GM23248 (cell line): ENCODE measurements at regions not wholly inside any gene's neighbourhood (a gene's known extent, or its start where the extent isn't known, plus 50 kb on each side); places are given as distances from the start of the nearest gene placed in this dataset.

Experiments
- DNase-seq: peaks from one replicate; pipeline ENCODE4 v3.0.0-alpha.2; 2015
- H2AFZ ChIP-seq: fragments of 200-600 bp; sonication (generic); 2 replicates; pipeline ENCODE4 v1.6.1; 2016; ENCODE audit warnings: antibody characterized with exemption
- H3F3A ChIP-seq: fragments of 200-600 bp; sonication (generic); 2 replicates; pipeline ENCODE4 v1.6.1; 2016; ENCODE audit warnings: mild to moderate bottlenecking, antibody characterized with exemption, mixed run types; ENCODE audit not compliant: insufficient read depth
- H3K27ac ChIP-seq: fragments of 200-600 bp; sonication (generic); 2 replicates; pipeline ENCODE4 v1.5.1; 2016; ENCODE audit warnings: mild to moderate bottlenecking
- H3K27me3 ChIP-seq: fragments of 200-600 bp; sonication (generic); replicated peaks from 2 replicates; pipeline ENCODE4 v1.6.1; 2016; ENCODE audit warnings: mild to moderate bottlenecking; ENCODE audit not compliant: insufficient read depth
- H3K36me3 ChIP-seq: fragments of 200-600 bp; sonication (generic); 2 replicates; pipeline ENCODE4 v1.6.1; 2016; ENCODE audit warnings: low read depth, mild to moderate bottlenecking
- H3K4me1 ChIP-seq: fragments of 200-600 bp; sonication (generic); 2 replicates; pipeline ENCODE4 v1.6.1; 2016; ENCODE audit warnings: mild to moderate bottlenecking; ENCODE audit not compliant: insufficient read depth
- H3K4me2 ChIP-seq: fragments of 200-600 bp; sonication (generic); one replicate; pipeline ENCODE4 v1.6.1; 2016; ENCODE audit warnings: mild to moderate bottlenecking; ENCODE audit not compliant: unreplicated experiment
- H3K4me3 ChIP-seq: fragments of 200-600 bp; sonication (generic); 2 replicates; pipeline ENCODE4 v1.5.1; 2016; ENCODE audit warnings: mild to moderate bottlenecking
- H3K79me2 ChIP-seq: fragments of 200-600 bp; sonication (generic); 2 replicates; pipeline ENCODE4 v1.6.1; 2016; ENCODE audit warnings: mild to moderate bottlenecking; ENCODE audit not compliant: insufficient read depth
- H3K9ac ChIP-seq: fragments of 200-600 bp; sonication (generic); 2 replicates; pipeline ENCODE4 v1.6.1; 2016; ENCODE audit warnings: mild to moderate bottlenecking
- H3K9me2 ChIP-seq: fragments of 200-600 bp; sonication (generic); 2 replicates; pipeline ENCODE4 v1.6.1; 2016; ENCODE audit warnings: mixed run types, mild to moderate bottlenecking, moderate library complexity; ENCODE audit not compliant: insufficient read depth
- H3K9me3 ChIP-seq: fragments of 200-600 bp; sonication (generic); one replicate; pipeline ENCODE4 v1.6.1; 2017; ENCODE audit warnings: low read depth
- H4K20me1 ChIP-seq: fragments of 200-600 bp; sonication (generic); 2 replicates; pipeline ENCODE4 v1.6.0; 2016; ENCODE audit not compliant: insufficient read depth
- EZH2 ChIP-seq: fragments of 200-600 bp; sonication (generic); IDR thresholded peaks from 2 replicates; pipeline ENCODE4 v1.6.1; 2018; ENCODE audit warnings: antibody characterized with exemption, mild to moderate bottlenecking; ENCODE audit not compliant: insufficient read depth, poor library complexity, severe bottlenecking
- EZH2phosphoT487 ChIP-seq: fragments of 200-600 bp; sonication (generic); IDR thresholded peaks from 2 replicates; pipeline ENCODE4 v1.6.1; 2018; ENCODE audit warnings: antibody characterized with exemption, moderate library complexity, mild to moderate bottlenecking, low read depth; ENCODE audit not compliant: insufficient read depth
- WGBS, 2 experiments: methylation state at CpG; one replicate each; pipeline ENCODE4 v1.1.6; 2015 to 2017; ENCODE audit warnings: low lambda C conversion rate in 2 of 2, low coverage in 1 of 2; ENCODE audit errors: missing lambda C conversion rate in 2 of 2; 5-methylcytosine and 5-hydroxymethylcytosine counted together
- in situ Hi-C: fragments of 300-500 bp; cut with MboI; formaldehyde crosslinking; loops from 2 replicates; pipeline ENCODE4 v1.15.0; 2020

- WGBS, 2 experiments, result 11 to 16% methylated on average over 8 of the region's 8 CpGs
- Histone ChIP-seq H3K27me3 (no peaks in the 10 kb centered on the region), H3K4me3 (no peak overlapping the region), H3K36me3 (no peaks in the 10 kb centered on the region), H3F3A (no peaks in the 10 kb centered on the region), H3K9me3 (no peaks in the 10 kb centered on the region), H3K4me1 (no peaks in the 10 kb centered on the region), H3K9me2 (no peaks in the 10 kb centered on the region), H2AFZ (no peak overlapping the region), H3K9ac (no peak overlapping the region), H3K27ac (no peak overlapping the region), H4K20me1 (no peaks in the 10 kb centered on the region), H3K79me2 (no peaks in the 10 kb centered on the region), H3K4me2 (no peak overlapping the region)
- in situ Hi-C loops, result no loop called here
- no peak for DNase-seq
- TF ChIP-seq EZH2phosphoT487 (no peak), EZH2 (no peak)
Observed at GRCh38 chr10:1855911-1856310, 118.6 kb upstream of the ADARB2 start.

GRCh38 chr10:1854271-1854670 is 116.9 kb upstream of the ADARB2 start:
- no peak overlapping the region for H2AFZ ChIP-seq
- no peaks in the 10 kb centered on the region for H3K4me1 ChIP-seq
- no peak overlapping the region for H3K4me3 ChIP-seq
- no peaks in the 10 kb centered on the region for H3K9me3 ChIP-seq
- TF ChIP-seq EZH2phosphoT487 (no peak), EZH2 (no peak)
- no peaks in the 10 kb centered on the region for H3F3A ChIP-seq
- in situ Hi-C loops, result no loop called here
- H3K27me3 ChIP-seq, result no peaks in the 10 kb centered on the region
- H3K4me2 ChIP-seq, result no peak overlapping the region
- H3K79me2 ChIP-seq, result no peaks in the 10 kb centered on the region
- H3K9me2 ChIP-seq, result no peaks in the 10 kb centered on the region
- no peak for DNase-seq
- WGBS, 2 experiments, result 34 to 36% methylated on average over 7 of the region's 7 CpGs
- H3K27ac ChIP-seq, result no peak overlapping the region
- H4K20me1 ChIP-seq, result no peaks in the 10 kb centered on the region
- no peak overlapping the region for H3K9ac ChIP-seq
- H3K36me3 ChIP-seq, result no peaks in the 10 kb centered on the region

- Histone ChIP-seq H3K79me2 (no peaks in the 10 kb centered on the region), H3K9me3 (no peaks in the 10 kb centered on the region)
Observed at GRCh38 chr10:1853801-1854200, 116.5 kb upstream of the ADARB2 start.

GRCh38 chr10:1852841-1853240 is 115.5 kb upstream of the ADARB2 start:
- Histone ChIP-seq H3K27ac (no peak overlapping the region), H3K36me3 (no peaks in the 10 kb centered on the region), H3K4me1 (no peaks in the 10 kb centered on the region), H3F3A (no peaks in the 10 kb centered on the region), H3K27me3 (no peaks in the 10 kb centered on the region), H2AFZ (no peak overlapping the region), H3K9me2 (no peaks in the 10 kb centered on the region), H3K4me2 (no peak overlapping the region), H3K4me3 (no peak overlapping the region), H3K79me2 (no peaks in the 10 kb centered on the region), H3K9ac (no peak overlapping the region), H4K20me1 (no peaks in the 10 kb centered on the region), H3K9me3 (no peaks in the 10 kb centered on the region)
- in situ Hi-C loops, result no loop called here
- WGBS, 2 experiments, result 24 to 33% methylated on average over 6 of the region's 6 CpGs
- DNase-seq, result no peak
- TF ChIP-seq EZH2phosphoT487 (no peak), EZH2 (no peak)

More at GRCh38 chr10:1853801-1854200, 116.5 kb upstream of the ADARB2 start:
- Histone ChIP-seq H3K9ac (no peak overlapping the region), H3K36me3 (no peaks in the 10 kb centered on the region), H3K4me1 (no peaks in the 10 kb centered on the region), H3F3A (no peaks in the 10 kb centered on the region), H2AFZ (no peak overlapping the region), H3K4me3 (no peak overlapping the region), H4K20me1 (no peaks in the 10 kb centered on the region), H3K9me2 (no peaks in the 10 kb centered on the region), H3K27ac (no peak overlapping the region), H3K27me3 (no peaks in the 10 kb centered on the region), H3K4me2 (no peak overlapping the region)
- WGBS, 2 experiments, result 45 to 54% methylated on average over 12 of the region's 12 CpGs
- TF ChIP-seq EZH2 (no peak), EZH2phosphoT487 (no peak)
- in situ Hi-C loops, result no loop called here
- DNase-seq, result no peak

GRCh38 chr10:1851762-1852161 is 114.4 kb upstream of the ADARB2 start:
- Histone ChIP-seq H3K9me3 (no peaks in the 10 kb centered on the region), H3K9ac (no peak overlapping the region), H3K9me2 (no peaks in the 10 kb centered on the region), H3K79me2 (no peaks in the 10 kb centered on the region), H3K27ac (no peak overlapping the region), H4K20me1 (no peaks in the 10 kb centered on the region), H2AFZ (no peak overlapping the region), H3K4me3 (no peak overlapping the region), H3K36me3 (no peaks in the 10 kb centered on the region), H3K27me3 (no peaks in the 10 kb centered on the region), H3K4me2 (no peak overlapping the region), H3K4me1 (no peaks in the 10 kb centered on the region), H3F3A (no peaks in the 10 kb centered on the region)
- in situ Hi-C loops, result no loop called here
- TF ChIP-seq EZH2 (no peak), EZH2phosphoT487 (no peak)
- 54 to 56% methylated on average over 8 of the region's 8 CpGs for WGBS, 2 experiments
- no peak for DNase-seq
